Neural progenitor cell (in vitro differentiated cells): ENCODE measurements at regions not wholly inside any gene's neighbourhood (a gene's known extent, or its start where the extent isn't known, plus 50 kb on each side); places are given as distances from the start of the nearest gene placed in this dataset.

Experiments
- DNase-seq: peaks from one replicate; pipeline ENCODE4 v3.0.0-alpha.2; 2016; ENCODE audit warnings: low spot score
- H2AFZ ChIP-seq: fragments of 200-600 bp; sonication (generic); replicated peaks from 2 replicates; pipeline ENCODE4 v1.6.1; 2016; ENCODE audit warnings: antibody characterized with exemption
- H3F3A ChIP-seq: fragments of 200-600 bp; sonication (generic); 2 replicates; pipeline ENCODE4 v1.6.1; 2016; ENCODE audit warnings: antibody characterized with exemption, low read depth
- H3K27ac ChIP-seq: fragments of 200-600 bp; sonication (generic); 2 replicates; pipeline ENCODE4 v1.5.1; 2016; ENCODE audit warnings: mild to moderate bottlenecking
- H3K27me3 ChIP-seq: fragments of 200-600 bp; sonication (generic); 2 replicates; pipeline ENCODE4 v1.6.1; 2016; ENCODE audit warnings: mild to moderate bottlenecking, moderate library complexity
- H3K36me3 ChIP-seq: fragments of 200-600 bp; sonication (generic); 2 replicates; pipeline ENCODE4 v1.5.1; 2016
- H3K4me1 ChIP-seq: fragments of 200-600 bp; sonication (generic); 2 replicates; pipeline ENCODE4 v1.6.1; 2016; ENCODE audit warnings: mixed run types
- H3K4me2 ChIP-seq: fragments of 200-600 bp; sonication (generic); 2 replicates; pipeline ENCODE4 v1.6.1; 2016
- H3K4me3 ChIP-seq: fragments of 200-600 bp; sonication (generic); 2 replicates; pipeline ENCODE4 v1.5.1; 2016
- H3K79me2 ChIP-seq: fragments of 200-600 bp; sonication (generic); 2 replicates; pipeline ENCODE4 v1.6.1; 2016; ENCODE audit warnings: low read depth
- H3K9ac ChIP-seq: fragments of 200-600 bp; sonication (generic); 2 replicates; pipeline ENCODE4 v1.6.1; 2016
- H3K9me3 ChIP-seq: fragments of 200-600 bp; sonication (generic); 2 replicates; pipeline ENCODE4 v1.5.1; 2016; ENCODE audit warnings: low read depth
- H4K20me1 ChIP-seq: fragments of 200-600 bp; sonication (generic); 2 replicates; pipeline ENCODE4 v1.6.1; 2016; ENCODE audit warnings: low read depth
- H3K27ac Mint-ChIP-seq: 3 replicates; pipeline ENCODE4 v1.8.0; 2021; ENCODE audit warnings: mixed read lengths
- H3K27me3 Mint-ChIP-seq: 2 replicates; pipeline ENCODE4 v1.8.0; 2022; ENCODE audit warnings: low read depth, mild to moderate bottlenecking, inconsistent platforms, moderate library complexity, mixed read lengths; ENCODE audit not compliant: insufficient read depth
- H3K36me3 Mint-ChIP-seq: 3 replicates; pipeline ENCODE4 v1.8.0; 2021; ENCODE audit warnings: mixed read lengths
- H3K4me1 Mint-ChIP-seq: 3 replicates; pipeline ENCODE4 v1.8.0; 2021; ENCODE audit warnings: mixed read lengths
- H3K4me3 Mint-ChIP-seq: 3 replicates; pipeline ENCODE4 v1.8.0; 2021; ENCODE audit warnings: mild to moderate bottlenecking, moderate library complexity, mixed read lengths
- H3K9me3 Mint-ChIP-seq: 3 replicates; pipeline ENCODE4 v1.8.0; 2020; ENCODE audit warnings: mixed read lengths
- CTCF ChIP-seq: fragments of 200-600 bp; sonication (generic); IDR thresholded peaks from 2 replicates; pipeline ENCODE4 v1.5.1; 2017; ENCODE audit warnings: antibody characterized with exemption, mild to moderate bottlenecking
- EZH2 ChIP-seq: fragments of 200-600 bp; sonication (generic); IDR thresholded peaks from 2 replicates; pipeline ENCODE4 v1.6.1; 2017; ENCODE audit warnings: antibody characterized with exemption, mild to moderate bottlenecking, moderate library complexity
- EZH2phosphoT487 ChIP-seq: fragments of 200-600 bp; sonication (generic); IDR thresholded peaks from 2 replicates; pipeline ENCODE4 v1.6.1; 2017; ENCODE audit warnings: antibody characterized with exemption

GRCh38 chr2:126177479-126177878 is 478.5 kb upstream of the GYPC start:
- no peak overlapping the region for H3K4me3 ChIP-seq
- no peaks in the 10 kb centered on the region for H3K36me3 ChIP-seq
- Mint-ChIP-seq H3K27ac (no peak overlapping the region), H3K4me1 (no peaks in the 10 kb centered on the region), H3K4me3 (no peak overlapping the region), H3K36me3 (no peaks in the 10 kb centered on the region), H3K9me3 (no peaks in the 10 kb centered on the region), H3K27me3 (no peaks in the 10 kb centered on the region)
- TF ChIP-seq EZH2phosphoT487 (no peak), CTCF (no peak), EZH2 (no peak)
- no peaks in the 10 kb centered on the region for H4K20me1 ChIP-seq
- no peaks in the 10 kb centered on the region for H3K27me3 ChIP-seq
- H3K4me2 ChIP-seq, result no peak overlapping the region
- H3K9ac ChIP-seq, result no peak overlapping the region
- H3F3A ChIP-seq, result no peaks in the 10 kb centered on the region
- peaks cover 5% of the 10 kb centered on the region for H3K4me1 ChIP-seq
- H3K27ac ChIP-seq, result no peak overlapping the region
- no peak overlapping the region for H2AFZ ChIP-seq
- H3K9me3 ChIP-seq, result no peaks in the 10 kb centered on the region
- no peaks in the 10 kb centered on the region for H3K79me2 ChIP-seq
- no peak for DNase-seq

- peaks cover 7% of the 10 kb centered on the region for H3K4me1 Mint-ChIP-seq
- no peaks in the 10 kb centered on the region for H3K27me3 ChIP-seq
- no peaks in the 10 kb centered on the region for H3K36me3 Mint-ChIP-seq
- peak overlapping the region; percentile 60 for H3K27ac Mint-ChIP-seq
- no peaks in the 10 kb centered on the region for H3K79me2 ChIP-seq
- no peak overlapping the region for H3K4me2 ChIP-seq
- no peaks in the 10 kb centered on the region for H3F3A ChIP-seq
- no peak overlapping the region for H3K27ac ChIP-seq
- H3K9ac ChIP-seq, result no peak overlapping the region
- DNase-seq, result no peak
- peaks cover 12% of the 10 kb centered on the region for H3K27me3 Mint-ChIP-seq
- no peak overlapping the region for H3K4me3 Mint-ChIP-seq
- H3K4me3 ChIP-seq, result no peak overlapping the region
- no peaks in the 10 kb centered on the region for H3K36me3 ChIP-seq
- no peak for TF ChIP-seq EZH2
- no peak for TF ChIP-seq CTCF
- no peak for TF ChIP-seq EZH2phosphoT487
- peaks cover 2% of the 10 kb centered on the region for H3K9me3 Mint-ChIP-seq
- H2AFZ ChIP-seq, result peak overlapping the region; percentile 7
- H3K4me1 ChIP-seq, result no peaks in the 10 kb centered on the region
- no peaks in the 10 kb centered on the region for H3K9me3 ChIP-seq
- H4K20me1 ChIP-seq, result no peaks in the 10 kb centered on the region
Observed at GRCh38 chr2:126187668-126188067, 468.3 kb upstream of the GYPC start.

DNA sequence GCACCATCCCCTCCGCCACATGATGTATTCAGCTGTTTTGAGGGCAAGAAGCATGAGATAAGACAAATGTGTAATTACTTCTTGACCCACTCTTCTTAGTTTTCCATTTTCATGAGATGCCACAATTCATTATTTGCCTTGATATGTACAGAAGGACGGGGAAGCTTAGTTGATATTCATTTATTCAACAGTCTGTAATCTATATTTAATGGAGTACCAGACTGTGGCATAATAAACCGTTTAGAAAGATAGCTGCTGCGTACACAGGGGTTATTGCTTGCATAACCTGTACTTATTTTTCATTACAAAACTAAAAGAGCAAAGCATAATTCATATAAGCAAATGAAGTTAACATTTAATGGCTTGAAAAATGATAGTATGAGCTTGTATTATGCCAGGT is 466.4 kb upstream of the GYPC start:
- Histone ChIP-seq H4K20me1 (no peaks in the 10 kb centered on the region), H3K4me3 (no peak overlapping the region), H3K9me3 (no peaks in the 10 kb centered on the region), H3K36me3 (no peaks in the 10 kb centered on the region), H3K27me3 (no peaks in the 10 kb centered on the region), H3K9ac (no peak overlapping the region), H3K4me2 (no peak overlapping the region), H3F3A (no peaks in the 10 kb centered on the region), H3K27ac (no peak overlapping the region), H3K79me2 (no peaks in the 10 kb centered on the region), H2AFZ (no peak overlapping the region), H3K4me1 (peaks cover 10% of the 10 kb centered on the region)
- TF ChIP-seq CTCF (no peak), EZH2 (no peak)
- Mint-ChIP-seq H3K27ac (no peak overlapping the region), H3K27me3 (peaks cover 12% of the 10 kb centered on the region), H3K4me1 (peaks cover 7% of the 10 kb centered on the region), H3K9me3 (no peaks in the 10 kb centered on the region), H3K4me3 (no peak overlapping the region), H3K36me3 (no peaks in the 10 kb centered on the region)
- DNase-seq, result no peak

GRCh38 chr2:126200538-126200937 is 455.4 kb upstream of the GYPC start:
- Mint-ChIP-seq H3K4me1 (peaks cover 9% of the 10 kb centered on the region), H3K27me3 (no peaks in the 10 kb centered on the region), H3K36me3 (no peaks in the 10 kb centered on the region), H3K9me3 (peaks cover 15% of the 10 kb centered on the region), H3K4me3 (no peak overlapping the region), H3K27ac (no peak overlapping the region)
- Histone ChIP-seq H3K79me2 (no peaks in the 10 kb centered on the region), H3K27me3 (no peaks in the 10 kb centered on the region), H3K4me1 (peaks cover 4% of the 10 kb centered on the region), H3K4me2 (no peak overlapping the region), H4K20me1 (no peaks in the 10 kb centered on the region), H3K9ac (no peak overlapping the region), H3K4me3 (no peak overlapping the region), H3F3A (no peaks in the 10 kb centered on the region), H2AFZ (no peak overlapping the region), H3K36me3 (no peaks in the 10 kb centered on the region), H3K9me3 (no peaks in the 10 kb centered on the region), H3K27ac (no peak overlapping the region)
- no peak for TF ChIP-seq EZH2phosphoT487
- TF ChIP-seq EZH2, result no peak
- TF ChIP-seq CTCF, result no peak
- DNase-seq, result no peak
